ENCODE measurements at regions not wholly inside any gene's neighbourhood (a gene's known extent, or its start where the extent isn't known, plus 50 kb on each side); places are given as distances from the start of the nearest gene placed in this dataset.
"Not testable (repeated sequence)": the region's sequence is repeated elsewhere in the genome, so short reads cannot be mapped to it uniquely, and the experiment has no call there.

DNA sequence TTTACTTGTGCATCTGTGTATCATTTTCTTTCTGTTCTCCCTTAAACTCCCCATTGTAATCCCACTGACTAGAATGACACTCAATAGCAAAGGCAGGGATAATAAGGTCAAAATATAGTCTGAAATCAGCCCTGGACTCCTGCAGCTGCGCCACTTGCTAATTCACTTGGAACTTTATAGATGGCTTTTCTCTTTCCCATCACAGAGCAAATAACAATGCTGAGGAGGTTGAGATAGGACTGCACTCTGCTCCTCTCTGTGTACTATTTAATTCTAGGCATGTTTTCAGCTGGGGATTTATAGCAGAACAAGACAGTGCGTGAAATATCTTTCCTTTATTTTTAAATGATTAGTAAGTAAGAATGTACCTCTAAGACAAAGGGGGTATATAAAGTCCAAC lies 324.2 kb downstream of the LNPK start:
- DNase-seq: peak; percentile 76

DNA sequence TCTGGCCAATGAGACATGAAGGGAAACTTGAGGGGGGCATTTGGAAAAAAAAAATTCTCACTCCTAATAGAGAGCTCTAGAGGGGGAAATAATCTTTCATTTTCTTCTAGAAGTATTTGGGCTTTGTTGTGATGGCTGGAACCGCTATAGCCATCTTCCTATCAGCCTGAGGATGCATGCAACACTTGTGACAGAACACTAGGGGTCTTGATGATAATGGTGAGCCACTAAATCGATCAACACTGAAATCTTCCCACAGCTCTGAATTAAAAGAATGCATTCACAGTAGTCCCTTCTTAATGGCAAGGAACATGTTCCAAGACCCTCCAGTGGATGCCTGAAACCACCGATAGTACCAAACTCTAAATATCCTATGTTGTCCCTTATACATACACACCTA lies 325.3 kb downstream of the LNPK start:
- no peak for DNase-seq

DNA sequence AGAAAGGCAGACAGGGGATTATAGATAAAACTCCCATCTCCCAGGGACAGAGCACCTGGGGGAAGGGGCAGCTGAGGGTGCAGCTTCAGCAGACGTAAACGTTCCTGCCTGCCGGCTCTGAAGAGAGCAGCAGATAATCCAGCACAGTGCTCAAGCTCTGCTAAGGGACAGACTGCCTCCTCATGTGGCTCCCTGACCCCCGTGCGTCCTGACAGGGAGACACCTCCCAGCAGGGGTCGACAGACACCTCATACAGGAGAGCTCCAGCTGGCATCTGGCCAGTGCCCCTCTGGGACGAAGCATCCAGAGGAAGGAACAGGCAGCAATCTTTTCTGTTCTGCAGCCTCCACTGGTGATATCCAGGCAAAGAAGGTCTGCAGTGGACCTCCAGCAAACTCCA lies 333.3 kb downstream of the LNPK start:
- not testable (repeated sequence) for DNase-seq

DNA sequence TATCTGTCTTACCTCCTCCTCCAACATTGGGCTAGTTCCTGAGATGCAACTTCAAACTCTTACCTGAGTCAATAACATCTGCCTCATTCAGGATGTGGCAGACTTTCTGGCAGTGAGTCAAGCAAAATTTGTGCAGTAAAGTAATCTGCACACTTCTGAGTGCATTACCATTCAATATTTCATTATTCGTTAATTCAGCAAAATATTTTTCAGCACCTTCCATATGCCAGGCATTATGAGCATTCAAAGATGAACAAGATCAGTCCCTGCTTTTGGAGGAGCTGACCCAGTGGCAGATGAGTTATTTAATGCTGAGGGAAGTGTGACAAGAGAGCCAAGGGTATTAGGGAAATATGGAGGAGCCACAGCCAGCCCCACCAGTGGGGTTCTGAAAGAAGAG lies 339.7 kb downstream of the LNPK start:
- no peak for DNase-seq

DNA sequence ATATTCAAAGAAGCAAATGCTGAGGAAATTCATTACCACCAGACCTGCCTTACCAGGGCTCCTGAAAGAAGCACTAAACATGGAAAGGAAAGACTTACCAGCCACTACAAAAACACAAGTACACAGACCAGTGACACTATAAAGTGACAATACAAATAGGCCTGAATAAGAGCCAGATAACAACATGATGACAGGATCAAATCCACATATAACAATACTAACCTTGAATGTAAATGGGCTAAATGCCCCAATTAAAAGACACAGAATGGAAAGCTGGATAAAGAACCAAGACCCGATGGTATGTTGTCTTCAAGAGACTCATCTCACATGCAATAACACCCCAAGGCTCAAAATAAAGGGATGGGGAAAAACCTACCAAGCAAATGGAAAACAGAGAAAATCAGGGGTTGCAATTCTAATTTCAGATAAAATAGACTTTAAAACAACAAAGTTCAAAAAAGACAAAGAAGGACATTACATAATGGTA lies 353.4 kb downstream of the LNPK start:
- no peak for DNase-seq

DNA sequence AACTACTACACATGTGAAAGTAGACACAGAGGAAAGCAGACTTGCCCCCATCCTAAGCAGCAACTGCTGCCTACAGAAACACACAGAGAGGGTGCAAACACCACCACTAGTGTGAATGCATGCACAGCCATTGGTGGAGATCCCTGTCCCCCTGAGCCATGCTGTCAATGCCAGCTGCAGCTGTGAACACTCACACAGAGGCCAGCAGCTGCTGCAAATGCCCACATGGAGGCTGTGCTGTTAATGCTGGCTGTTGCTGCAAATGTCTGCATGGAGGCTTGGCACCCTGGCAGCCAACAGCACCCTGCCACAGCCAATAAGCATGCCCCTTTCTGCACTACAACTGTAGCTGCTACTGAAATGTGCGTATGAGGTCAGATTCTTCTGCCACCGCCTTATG lies 355.0 kb downstream of the LNPK start:
- DNase-seq: no peak

DNA sequence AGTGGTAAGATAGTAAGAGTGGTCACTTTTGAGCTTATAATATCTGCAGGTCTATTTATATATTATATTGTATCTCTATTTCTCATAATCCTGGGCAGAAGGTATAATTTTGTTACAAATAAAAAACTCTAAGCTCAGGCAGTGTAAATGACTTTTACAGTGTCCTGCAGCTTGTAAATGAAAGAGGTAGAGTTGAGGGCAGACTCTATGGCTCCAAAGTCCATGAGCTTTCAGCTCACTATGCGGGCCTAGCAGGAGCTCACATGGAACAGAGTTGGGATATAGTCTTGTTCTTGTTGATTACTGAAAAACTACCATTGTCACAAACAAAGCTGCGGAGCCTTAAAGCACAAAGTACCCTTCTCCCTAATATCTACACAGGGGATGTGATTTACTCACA lies 361.4 kb downstream of the LNPK start:
- DNase-seq: no peak

DNA sequence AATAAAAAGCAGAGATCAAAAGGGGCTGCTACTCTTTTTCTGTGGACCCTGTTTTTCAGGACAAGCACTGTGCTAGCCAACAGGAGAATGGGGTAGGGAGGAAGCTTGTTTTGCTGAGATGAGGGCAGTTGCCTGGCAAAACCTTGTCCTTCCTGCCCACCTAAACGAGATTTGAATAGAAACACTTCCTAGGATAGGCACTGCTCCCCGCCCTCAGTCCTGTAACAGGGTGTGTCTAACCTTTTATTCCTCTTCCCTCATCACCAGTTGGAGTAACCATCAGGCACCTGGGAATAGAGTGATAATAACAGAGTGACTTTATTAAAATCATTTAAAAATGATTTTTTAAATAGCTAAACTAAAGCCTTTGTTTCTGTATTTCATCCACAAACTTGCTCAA lies 368.8 kb downstream of the LNPK start:
- no peak for DNase-seq

DNA sequence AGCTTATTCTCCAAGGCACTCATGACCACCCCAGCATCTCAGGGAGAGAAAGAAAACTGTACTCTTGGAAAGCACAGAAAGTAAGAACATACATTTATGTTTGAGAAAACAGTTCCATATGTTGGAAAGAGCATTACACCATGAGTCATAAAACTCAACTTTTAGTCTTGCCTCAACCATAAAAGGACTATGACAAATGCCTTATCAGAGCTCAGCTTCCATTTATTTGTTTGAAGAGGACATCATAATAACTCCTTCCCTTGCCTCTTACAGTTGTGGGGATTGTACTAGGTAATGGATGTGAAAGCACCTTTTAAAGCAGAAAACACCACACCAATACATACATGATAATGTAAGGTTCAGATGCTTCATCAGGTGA lies 370.8 kb downstream of the LNPK start:
- no peak for DNase-seq

DNA sequence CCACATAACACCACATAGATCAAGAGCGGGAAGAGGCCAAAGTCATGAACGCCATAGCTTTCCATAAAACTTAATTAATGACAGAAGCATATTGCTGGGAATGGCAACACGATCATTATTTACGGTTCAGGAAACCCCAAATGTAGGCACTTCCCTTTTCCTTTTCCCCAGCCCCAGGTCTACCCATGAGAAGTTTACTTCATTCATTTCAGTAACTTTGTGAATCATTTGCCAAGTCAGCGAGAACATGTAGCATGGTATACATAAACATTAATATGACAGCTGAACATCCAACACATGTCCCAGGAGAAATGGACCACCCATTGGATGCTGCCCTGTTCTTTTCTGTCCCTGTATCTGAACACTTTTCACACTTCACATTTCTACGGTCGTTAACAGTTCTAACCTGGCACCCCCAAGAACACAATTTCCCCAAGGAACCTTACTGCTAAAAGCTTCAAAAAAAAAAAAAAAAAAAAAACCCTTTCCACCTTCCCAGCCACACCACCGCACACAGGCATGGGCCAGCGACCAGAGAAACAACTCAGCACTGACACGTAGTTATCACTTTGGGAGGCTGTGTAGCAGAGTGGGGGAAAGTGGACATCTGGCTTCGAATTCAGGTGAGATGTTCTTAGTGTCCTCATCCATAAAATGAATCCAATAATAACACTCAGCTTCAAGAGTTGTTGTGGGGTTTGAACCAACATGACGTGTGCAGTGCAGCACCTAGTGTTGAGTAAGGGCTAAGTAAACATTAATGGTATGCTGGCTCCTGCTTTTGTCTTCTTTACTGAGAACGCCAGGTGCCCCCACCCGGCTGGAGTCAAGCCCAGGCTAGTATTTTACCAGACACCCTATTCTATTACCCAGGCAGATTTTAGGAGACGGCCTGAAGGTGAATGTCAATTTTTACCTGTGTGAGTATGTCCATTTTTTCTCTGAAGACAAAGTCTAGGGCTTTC lies 371.5 kb downstream of the LNPK start:
- DNase-seq: no peak

DNA sequence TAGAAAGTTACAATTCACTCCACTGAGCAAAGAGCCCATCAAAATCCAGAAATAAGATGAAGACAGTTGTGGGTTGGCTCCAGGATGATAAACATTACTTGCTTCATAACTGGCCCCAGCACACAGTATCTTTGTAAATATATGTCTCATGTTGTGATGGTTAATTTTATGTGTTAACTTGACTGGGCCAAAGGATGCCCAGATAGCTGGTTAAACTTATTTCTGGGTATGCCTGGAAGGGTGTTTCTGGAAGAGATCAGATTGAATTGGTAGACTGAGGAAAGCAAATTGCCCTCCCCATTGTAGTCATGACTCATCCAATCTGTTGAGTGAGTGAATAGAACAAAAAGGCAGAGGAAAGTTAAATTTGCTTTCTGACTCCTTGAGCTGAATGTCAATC lies 373.8 kb downstream of the LNPK start:
- DNase-seq: no peak

DNA sequence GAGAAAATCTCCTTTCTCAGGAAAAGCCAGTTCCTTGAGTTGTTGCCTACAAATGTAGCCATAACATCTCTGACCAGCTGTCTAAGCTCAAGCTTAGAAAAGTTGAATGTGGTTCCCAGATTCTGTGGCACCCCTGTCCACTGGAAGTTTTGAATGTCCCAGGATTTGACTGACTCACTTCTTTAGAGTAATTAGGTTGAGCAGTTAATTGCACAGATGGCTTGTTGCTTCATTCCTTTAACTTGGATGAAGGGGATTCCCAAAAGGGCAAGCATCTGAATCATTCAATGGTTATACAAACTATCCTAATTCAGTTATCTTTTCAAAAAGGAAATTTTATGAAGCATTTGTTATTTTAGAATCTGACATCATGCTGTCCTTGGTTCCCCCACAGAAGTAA lies 374.7 kb downstream of the LNPK start:
- DNase-seq: no peak

DNA sequence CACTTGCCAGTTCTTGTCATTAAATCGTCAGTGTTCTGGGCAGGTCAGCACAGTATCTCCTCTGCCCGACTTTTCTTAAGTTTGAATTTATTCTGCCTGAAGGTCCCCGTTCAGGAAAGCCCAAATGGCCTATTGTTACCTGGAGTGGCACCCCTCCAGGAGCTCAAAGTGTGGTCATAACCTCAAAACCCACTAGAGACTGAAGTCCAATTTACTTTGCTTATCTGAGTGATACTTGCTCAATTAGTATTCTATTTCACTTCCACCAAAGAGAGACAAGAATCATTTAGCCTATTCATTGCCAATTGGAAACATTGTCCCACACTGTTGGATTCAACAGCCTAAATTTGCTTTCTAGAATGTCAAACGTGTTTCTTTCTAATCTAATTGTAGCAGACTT lies 375.3 kb downstream of the LNPK start:
- DNase-seq: no peak

DNA sequence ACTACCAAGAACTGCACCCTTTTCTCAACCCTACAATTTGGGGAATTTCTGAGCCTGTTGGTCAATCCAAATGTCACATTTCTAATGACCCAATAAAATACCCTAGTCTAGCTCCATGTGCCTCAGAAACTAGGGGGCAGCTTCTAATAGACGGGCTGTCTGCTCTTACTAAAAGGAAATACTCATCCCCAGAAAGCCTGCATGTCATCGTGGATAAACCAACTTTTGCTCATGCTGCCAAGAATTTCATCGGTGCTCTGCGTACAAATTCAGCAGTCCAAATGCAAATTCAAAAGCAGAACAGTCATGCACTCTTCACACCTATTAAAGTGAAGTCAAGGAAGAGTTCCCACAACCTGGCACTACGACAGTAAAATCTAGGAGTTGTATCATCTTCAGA lies 377.3 kb downstream of the LNPK start:
- no peak for DNase-seq

DNA sequence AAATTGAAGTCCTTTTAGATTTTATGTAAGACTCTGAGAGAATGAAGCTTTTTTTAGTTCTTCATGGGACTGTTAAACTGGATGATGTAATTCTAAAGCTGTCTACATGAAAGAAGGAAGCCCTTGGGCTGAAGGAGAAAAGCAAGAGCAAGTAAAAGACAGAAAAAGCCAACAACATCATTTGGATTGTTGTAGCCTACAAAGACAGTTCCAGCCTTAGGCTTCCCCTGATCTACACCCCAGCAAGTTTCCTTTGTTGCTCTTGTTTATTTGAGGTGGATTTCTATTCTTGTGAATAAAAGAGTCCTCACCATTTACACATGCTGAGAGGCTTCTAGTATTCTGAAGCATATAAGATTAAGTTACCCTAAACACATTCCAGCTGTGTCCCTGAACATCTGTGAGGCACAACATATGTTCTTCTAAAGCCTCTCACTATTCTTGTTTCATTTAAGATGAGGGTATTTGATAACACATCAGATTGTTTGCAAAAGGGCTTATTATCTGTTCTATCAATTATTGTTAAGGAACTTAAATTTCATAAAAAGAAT lies 377.8 kb downstream of the LNPK start:
- no peak for DNase-seq

DNA sequence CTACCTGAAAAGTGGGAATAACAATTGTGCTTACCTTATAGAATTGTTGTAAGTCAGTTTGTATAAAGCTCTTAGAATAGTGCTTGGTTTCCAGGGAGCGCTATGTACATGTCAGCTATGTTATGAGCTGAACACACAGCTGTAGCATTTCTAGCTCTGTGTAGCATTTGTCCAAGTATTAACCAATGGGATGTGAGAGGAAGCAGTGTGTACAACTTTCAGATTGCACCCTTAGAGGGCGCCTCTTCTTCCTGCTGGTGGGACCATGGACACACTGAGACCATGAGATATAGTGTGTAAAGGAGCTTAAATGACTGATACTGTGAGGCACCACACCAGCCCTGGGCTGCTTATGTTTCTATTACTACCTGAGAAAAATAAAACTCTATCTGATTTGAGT lies 380.2 kb downstream of the LNPK start:
- DNase-seq: no peak

DNA sequence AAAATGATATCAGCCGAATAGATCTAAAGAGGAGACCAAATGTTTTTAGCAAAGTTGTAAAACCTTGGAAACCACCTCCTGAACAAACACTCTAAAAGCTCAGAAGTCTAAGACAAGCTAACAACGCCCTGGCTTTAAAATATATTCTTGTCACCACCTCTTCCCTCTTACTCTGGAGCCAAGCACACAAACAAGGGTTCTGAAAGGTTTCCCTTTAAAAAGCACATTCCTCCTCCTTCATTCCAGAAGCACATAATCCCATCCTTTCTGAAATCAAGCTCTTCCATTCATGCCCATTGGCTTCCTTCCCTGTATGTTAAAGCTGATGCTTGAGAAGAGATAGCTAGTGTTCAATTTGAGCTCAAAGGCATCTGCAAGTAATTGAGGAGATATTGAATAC lies 382.0 kb downstream of the LNPK start:
- DNase-seq: no peak

DNA sequence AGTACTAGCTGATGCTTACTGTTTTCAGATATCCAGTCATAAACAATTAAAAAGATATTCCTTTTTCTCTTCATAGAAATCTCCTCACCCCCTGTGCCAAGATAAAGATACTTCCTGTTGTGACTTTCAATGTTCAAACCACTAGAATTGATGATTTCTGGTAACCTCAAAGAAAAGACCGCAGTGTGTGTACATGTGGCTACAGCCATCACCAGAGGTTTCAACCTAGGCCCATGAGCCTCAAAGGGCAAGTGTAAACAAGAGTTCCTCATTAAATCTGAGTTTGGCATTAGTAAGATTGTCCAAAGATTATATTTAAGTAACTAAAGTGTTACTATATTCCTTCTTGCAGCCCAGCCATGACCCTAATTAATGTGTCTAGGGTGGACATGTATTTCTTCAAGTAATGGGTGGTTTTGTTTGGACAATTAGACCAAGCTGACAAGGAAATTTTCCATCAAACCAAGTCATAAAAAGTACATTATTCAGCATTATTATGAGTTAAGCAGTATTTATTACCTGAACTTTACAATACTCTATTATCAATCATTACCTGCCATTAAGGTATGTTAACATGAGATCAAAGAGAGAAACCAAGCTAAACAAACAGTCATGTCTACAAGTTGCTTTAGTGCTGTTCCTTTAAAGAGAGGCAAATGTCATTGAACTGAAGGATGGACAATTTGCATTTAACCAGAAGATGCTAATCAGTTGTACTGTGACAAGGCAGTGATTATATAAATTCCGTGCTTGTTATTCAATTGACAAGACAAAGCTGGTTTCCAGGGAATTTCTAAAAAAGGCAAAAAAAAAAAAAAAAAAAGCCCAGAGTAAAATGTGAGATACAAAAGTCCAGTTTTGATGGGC lies 382.7 kb downstream of the LNPK start:
- DNase-seq: no peak

DNA sequence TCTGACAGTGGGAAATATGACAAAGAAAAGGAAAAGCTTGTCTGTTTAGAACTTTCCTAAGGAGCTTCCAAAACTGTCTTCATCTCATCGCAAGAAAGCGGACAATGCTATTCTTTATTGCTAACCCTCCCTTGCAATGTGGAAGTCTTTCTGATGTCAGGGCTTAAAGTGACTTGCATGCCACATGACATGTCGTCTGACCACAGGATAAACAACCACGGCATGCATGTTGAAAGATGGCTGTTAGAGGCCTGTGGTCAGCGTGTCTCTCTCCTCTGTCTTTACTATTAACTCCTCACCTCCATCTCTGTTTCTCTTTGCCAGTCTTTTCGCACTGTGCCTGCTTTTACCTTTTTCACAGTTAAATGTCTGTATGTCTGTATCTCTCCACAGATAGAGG lies 389.8 kb downstream of the LNPK start:
- DNase-seq: no peak

DNA sequence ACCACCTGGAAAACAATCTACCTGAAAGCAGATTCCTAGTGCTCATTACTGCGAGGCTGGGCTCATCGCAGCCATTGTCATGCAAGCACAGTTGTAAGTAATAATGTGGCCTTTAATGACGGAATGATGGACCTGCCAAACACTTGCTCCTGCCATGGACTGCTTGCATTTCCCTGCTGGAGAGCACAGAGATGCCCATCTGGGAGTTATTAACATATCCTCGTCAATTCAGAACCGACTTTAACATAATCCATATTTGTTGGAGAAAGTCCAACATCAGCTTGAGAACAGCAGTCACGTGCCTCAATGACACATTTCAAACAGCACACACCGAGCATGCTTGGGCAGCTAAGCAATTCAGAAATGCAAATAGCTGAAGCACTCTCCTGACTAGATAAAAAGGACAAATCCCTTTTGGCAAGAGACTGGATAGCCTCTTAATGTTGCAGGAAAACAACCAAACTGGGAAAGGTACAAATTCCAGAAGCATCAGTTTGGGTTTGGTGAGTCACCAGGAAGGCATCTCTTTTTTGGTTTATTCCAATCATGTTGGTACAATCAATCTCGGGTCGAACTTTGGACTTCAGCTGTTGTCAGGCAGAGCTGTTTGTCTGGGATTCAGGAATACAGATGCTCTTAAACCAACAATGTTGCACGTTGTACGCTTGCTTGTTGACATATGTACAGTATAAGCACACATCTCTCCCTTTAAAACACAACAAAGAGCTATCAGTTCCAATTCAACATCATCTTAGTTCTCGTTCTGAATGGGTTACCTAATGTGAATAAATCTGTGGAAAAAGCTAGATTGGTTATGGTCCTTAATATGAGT lies 395.8 kb downstream of the LNPK start:
- no peak for DNase-seq

DNA sequence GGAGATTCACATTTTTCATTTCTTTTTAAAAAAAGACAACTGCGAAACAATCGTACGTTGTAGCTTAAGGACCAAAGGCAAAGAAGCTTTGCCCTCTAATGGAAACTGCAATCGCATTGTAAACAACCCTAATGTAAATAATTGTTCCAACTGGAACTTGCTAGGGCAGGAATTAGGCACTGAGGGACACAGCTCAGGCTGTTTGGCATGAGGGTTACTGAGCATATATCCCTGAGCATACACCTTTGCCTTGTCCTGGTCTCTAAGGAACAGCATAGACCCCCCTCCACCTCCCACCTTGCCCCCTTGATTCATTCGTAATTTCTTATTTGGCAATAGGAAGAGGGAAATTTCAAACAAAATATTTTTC lies 396.4 kb downstream of the LNPK start:
- no peak for DNase-seq

DNA sequence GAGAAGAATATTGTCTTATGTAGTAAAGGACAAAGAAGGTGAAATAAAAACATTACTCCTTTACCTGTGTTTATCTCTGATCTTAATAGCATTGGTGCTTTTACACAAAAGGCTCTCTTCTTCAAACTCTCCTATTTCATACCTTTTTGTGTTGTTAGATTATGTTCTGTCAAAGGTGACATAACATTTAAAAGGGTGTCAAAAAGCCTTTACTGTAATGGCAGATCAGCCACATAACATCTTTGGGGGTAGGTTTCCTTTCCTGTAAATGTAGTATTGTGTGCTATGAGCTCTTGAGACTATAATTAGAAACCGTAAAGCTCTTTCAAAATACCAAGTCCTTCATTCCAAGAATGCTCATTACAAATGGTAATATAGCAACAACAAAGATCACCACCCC lies 400.1 kb downstream of the LNPK start:
- DNase-seq: no peak
